SK-N-SH treated with all-trans-retinoic acid at 6 μM for 48 hours (cell line): ENCODE measurements at regions not wholly inside any gene's neighbourhood (a gene's known extent, or its start where the extent isn't known, plus 50 kb on each side); places are given as distances from the start of the nearest gene placed in this dataset.

ENCODE experiments used
- ARNTL ChIP-seq: fragments of 450-650 bp; formaldehyde crosslinking; IDR thresholded peaks from 2 replicates; pipeline ENCODE4 v1.5.0; 2020; ENCODE audit warnings: low read depth, mild to moderate bottlenecking, moderate library complexity, borderline replicate concordance
- CSDC2 ChIP-seq: fragments of 250-450 bp; sonication (Bioruptor Pico); IDR thresholded peaks from 2 replicates; pipeline ENCODE4 v1.5.0; 2020; ENCODE audit warnings: mild to moderate bottlenecking, moderate library complexity
- ESRRG ChIP-seq: fragments of 250-450 bp; sonication (Bioruptor Pico); IDR thresholded peaks from 2 replicates; pipeline ENCODE4 v1.6.1; 2021; ENCODE audit warnings: mild to moderate bottlenecking
- SNAI2 ChIP-seq: fragments of 250-450 bp; sonication (Bioruptor Pico); IDR thresholded peaks from 2 replicates; pipeline ENCODE4 v1.5.0; 2020; ENCODE audit warnings: mild to moderate bottlenecking, moderate library complexity
- TCF4 ChIP-seq: fragments of 250-450 bp; sonication (Bioruptor Pico); IDR thresholded peaks from 2 replicates; pipeline ENCODE4 v1.8.0; 2021; ENCODE audit warnings: mild to moderate bottlenecking, moderate library complexity, borderline replicate concordance
- ZNF565 ChIP-seq: fragments of 450-650 bp; formaldehyde crosslinking; conservative IDR thresholded peaks from 2 replicates; pipeline ENCODE4 v1.5.0; 2020; ENCODE audit warnings: low read depth, mild to moderate bottlenecking, moderate library complexity
- ZNF8 ChIP-seq: fragments of 450-650 bp; formaldehyde crosslinking; IDR thresholded peaks from 2 replicates; pipeline ENCODE4 v1.5.0; 2020; ENCODE audit warnings: mild to moderate bottlenecking, moderate library complexity
- TF ChIP-seq, protein P1 (sequence below): fragments of 250-450 bp; sonication (Bioruptor Pico); IDR thresholded peaks from 2 replicates; pipeline ENCODE4 v1.5.1; 2020; ENCODE audit warnings: low read depth, mild to moderate bottlenecking, moderate library complexity
- TF ChIP-seq, protein P2 (sequence below): fragments of 250-450 bp; sonication (Bioruptor Pico); IDR thresholded peaks from 2 replicates; pipeline ENCODE4 v1.8.0; 2020; ENCODE audit warnings: mild to moderate bottlenecking, moderate library complexity, borderline replicate concordance
- TF ChIP-seq, protein P3 (sequence below): fragments of 250-450 bp; sonication (Bioruptor Pico); IDR thresholded peaks from 2 replicates; pipeline ENCODE4 v1.5.1; 2021; ENCODE audit warnings: mild to moderate bottlenecking, moderate library complexity

DNA sequence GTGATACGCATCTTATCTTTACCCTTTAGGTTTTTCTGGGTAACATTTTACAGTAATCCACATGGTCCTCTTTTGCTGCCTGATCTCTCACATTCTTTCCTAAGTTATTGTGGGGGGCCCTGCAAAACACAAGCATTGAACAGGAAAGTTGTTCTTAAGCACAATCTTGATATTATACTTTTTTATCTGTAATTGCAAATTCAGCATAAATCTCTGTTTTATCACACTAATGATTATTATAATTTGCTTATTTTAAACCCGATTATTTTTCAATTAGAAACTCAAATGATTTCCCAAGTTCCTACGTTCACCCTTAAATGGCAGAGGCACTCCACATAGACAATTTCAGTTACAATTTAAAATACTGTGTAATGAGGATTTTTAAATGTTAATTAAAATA, 386.0 kb upstream of the GYPC start:
- TF ChIP-seq SNAI2 (CRISPR knock-in tag) (no peak), ARNTL (CRISPR knock-in tag) (no peak), ESRRG (CRISPR knock-in tag) (no peak), ZNF565 (CRISPR knock-in tag) (no peak), CSDC2 (CRISPR knock-in tag) (no peak), TCF4 (CRISPR knock-in tag) (no peak), ZNF8 (CRISPR knock-in tag) (no peak)
- TF ChIP-seq, protein P1, sequence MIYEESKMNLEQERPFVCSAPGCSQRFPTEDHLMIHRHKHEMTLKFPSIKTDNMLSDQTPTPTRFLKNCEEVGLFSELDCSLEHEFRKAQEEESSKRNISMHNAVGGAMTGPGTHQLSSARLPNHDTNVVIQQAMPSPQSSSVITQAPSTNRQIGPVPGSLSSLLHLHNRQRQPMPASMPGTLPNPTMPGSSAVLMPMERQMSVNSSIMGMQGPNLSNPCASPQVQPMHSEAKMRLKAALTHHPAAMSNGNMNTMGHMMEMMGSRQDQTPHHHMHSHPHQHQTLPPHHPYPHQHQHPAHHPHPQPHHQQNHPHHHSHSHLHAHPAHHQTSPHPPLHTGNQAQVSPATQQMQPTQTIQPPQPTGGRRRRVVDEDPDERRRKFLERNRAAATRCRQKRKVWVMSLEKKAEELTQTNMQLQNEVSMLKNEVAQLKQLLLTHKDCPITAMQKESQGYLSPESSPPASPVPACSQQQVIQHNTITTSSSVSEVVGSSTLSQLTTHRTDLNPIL (CRISPR knock-in tag), result no peak
- TF ChIP-seq, protein P2, sequence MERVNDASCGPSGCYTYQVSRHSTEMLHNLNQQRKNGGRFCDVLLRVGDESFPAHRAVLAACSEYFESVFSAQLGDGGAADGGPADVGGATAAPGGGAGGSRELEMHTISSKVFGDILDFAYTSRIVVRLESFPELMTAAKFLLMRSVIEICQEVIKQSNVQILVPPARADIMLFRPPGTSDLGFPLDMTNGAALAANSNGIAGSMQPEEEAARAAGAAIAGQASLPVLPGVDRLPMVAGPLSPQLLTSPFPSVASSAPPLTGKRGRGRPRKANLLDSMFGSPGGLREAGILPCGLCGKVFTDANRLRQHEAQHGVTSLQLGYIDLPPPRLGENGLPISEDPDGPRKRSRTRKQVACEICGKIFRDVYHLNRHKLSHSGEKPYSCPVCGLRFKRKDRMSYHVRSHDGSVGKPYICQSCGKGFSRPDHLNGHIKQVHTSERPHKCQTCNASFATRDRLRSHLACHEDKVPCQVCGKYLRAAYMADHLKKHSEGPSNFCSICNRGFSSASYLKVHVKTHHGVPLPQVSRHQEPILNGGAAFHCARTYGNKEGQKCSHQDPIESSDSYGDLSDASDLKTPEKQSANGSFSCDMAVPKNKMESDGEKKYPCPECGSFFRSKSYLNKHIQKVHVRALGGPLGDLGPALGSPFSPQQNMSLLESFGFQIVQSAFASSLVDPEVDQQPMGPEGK (CRISPR knock-in tag), result no peak
- TF ChIP-seq, protein P3, sequence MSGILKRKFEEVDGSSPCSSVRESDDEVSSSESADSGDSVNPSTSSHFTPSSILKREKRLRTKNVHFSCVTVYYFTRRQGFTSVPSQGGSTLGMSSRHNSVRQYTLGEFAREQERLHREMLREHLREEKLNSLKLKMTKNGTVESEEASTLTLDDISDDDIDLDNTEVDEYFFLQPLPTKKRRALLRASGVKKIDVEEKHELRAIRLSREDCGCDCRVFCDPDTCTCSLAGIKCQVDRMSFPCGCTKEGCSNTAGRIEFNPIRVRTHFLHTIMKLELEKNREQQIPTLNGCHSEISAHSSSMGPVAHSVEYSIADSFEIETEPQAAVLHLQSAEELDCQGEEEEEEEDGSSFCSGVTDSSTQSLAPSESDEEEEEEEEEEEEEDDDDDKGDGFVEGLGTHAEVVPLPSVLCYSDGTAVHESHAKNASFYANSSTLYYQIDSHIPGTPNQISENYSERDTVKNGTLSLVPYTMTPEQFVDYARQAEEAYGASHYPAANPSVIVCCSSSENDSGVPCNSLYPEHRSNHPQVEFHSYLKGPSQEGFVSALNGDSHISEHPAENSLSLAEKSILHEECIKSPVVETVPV (CRISPR knock-in tag), result no peak
